ENCODE measurements at regions not wholly inside any gene's neighbourhood (a gene's known extent, or its start where the extent isn't known, plus 50 kb on each side); places are given as distances from the start of the nearest gene placed in this dataset.

DNA sequence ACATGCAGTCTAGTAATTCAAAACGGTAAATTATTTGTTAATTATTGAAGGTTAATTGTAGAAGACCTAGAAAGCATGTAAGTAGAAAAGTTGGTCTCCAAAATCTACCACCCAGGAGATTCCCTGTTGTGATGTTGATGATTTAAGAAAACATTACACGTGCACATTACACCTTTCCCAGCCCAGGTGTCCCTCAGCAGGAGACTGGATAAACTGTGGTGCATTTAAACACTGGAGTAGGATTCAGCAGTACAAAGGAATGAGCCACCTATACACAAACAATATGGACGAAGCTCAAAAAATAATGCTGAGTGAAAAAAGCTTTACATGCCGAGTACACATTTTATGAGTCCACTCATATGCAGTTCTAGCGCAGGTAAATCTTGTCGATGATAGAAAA is 109.0 kb upstream of the STARD3NL start:
- Histone ChIP-seq H3K27me3 (no peaks in the 10 kb centered on the region), H3K27ac (no peak overlapping the region), H3K9me3 (no peaks in the 10 kb centered on the region), H3K4me1 (no peaks in the 10 kb centered on the region), H3K36me3 (no peaks in the 10 kb centered on the region), H3K4me3 (no peak overlapping the region)
- DNase-seq (ENCODE audit: low spot score in 2 of 2): no peak
- WGBS: 78% methylated on average over 6 of the region's 6 CpGs
- no peak for TF ChIP-seq POLR2A (IDR thresholded peaks at IDR 0.05)
- TF ChIP-seq POLR2AphosphoS5 (IDR thresholded peaks at IDR 0.05): no peak
- no peak for TF ChIP-seq CTCF (IDR thresholded peaks at IDR 0.05)
- TF ChIP-seq EP300 (IDR thresholded peaks at IDR 0.05): no peak

- H3K9me3 ChIP-seq: no peaks in the 10 kb centered on the region
- no peaks in the 10 kb centered on the region for H3K27me3 ChIP-seq
- no peak for TF ChIP-seq POLR2AphosphoS5 (IDR thresholded peaks at IDR 0.05)
- no peak for TF ChIP-seq POLR2A (IDR thresholded peaks at IDR 0.05)
- TF ChIP-seq CTCF (IDR thresholded peaks at IDR 0.05): no peak
- TF ChIP-seq EP300 (IDR thresholded peaks at IDR 0.05): no peak
- 33% methylated on average over 1 of the region's 1 CpG for WGBS
- no peaks in the 10 kb centered on the region for H3K36me3 ChIP-seq
- no peak overlapping the region for H3K4me3 ChIP-seq
- H3K4me1 ChIP-seq: no peaks in the 10 kb centered on the region
- DNase-seq (ENCODE audit: low spot score in 2 of 2): no peak
- H3K27ac ChIP-seq: no peak overlapping the region
Measured at GRCh38 chr7:38070718-38071117, 107.3 kb upstream of the STARD3NL start.

DNA sequence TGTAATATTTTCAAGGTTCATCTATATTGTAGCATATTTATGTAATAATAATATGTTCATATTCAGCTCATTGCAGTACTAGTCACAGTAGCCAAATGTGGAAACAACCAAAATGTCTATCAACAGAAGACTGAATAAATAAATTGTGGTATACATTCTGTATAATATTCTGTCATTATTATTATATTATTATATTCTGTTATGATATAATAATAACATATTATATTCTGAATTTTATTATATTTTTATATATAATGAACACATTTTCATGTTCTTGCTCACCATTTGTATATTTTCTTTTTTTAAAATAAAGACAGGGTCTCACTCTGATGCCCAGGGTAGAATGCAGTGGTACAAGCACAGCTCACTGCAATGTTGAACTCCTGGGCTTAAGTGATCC is 91.2 kb upstream of the STARD3NL start:
- Histone ChIP-seq H3K27ac (no peak overlapping the region), H3K36me3 (no peaks in the 10 kb centered on the region), H3K27me3 (no peaks in the 10 kb centered on the region), H3K4me3 (no peak overlapping the region), H3K9me3 (no peaks in the 10 kb centered on the region), H3K4me1 (no peaks in the 10 kb centered on the region)
- no peak for DNase-seq (ENCODE audit: low spot score in 2 of 2)
- no peak for TF ChIP-seq POLR2A (IDR thresholded peaks at IDR 0.05)
- no peak for TF ChIP-seq EP300 (IDR thresholded peaks at IDR 0.05)
- no peak for TF ChIP-seq CTCF (IDR thresholded peaks at IDR 0.05)

- 5% methylated on average over 1 of the region's 1 CpG for WGBS
- no peak for TF ChIP-seq EP300 (IDR thresholded peaks at IDR 0.05)
- no peak for TF ChIP-seq POLR2AphosphoS5 (IDR thresholded peaks at IDR 0.05)
- TF ChIP-seq POLR2A (IDR thresholded peaks at IDR 0.05): no peak
- no peak for TF ChIP-seq CTCF (IDR thresholded peaks at IDR 0.05)
- Histone ChIP-seq H3K4me3 (no peak overlapping the region), H3K27me3 (no peaks in the 10 kb centered on the region), H3K9me3 (no peaks in the 10 kb centered on the region), H3K27ac (no peak overlapping the region), H3K4me1 (peaks cover 2% of the 10 kb centered on the region), H3K36me3 (no peaks in the 10 kb centered on the region)
- DNase-seq (ENCODE audit: low spot score in 2 of 2): no peak
Measured at GRCh38 chr7:38102507-38102906, 75.5 kb upstream of the STARD3NL start.

DNA sequence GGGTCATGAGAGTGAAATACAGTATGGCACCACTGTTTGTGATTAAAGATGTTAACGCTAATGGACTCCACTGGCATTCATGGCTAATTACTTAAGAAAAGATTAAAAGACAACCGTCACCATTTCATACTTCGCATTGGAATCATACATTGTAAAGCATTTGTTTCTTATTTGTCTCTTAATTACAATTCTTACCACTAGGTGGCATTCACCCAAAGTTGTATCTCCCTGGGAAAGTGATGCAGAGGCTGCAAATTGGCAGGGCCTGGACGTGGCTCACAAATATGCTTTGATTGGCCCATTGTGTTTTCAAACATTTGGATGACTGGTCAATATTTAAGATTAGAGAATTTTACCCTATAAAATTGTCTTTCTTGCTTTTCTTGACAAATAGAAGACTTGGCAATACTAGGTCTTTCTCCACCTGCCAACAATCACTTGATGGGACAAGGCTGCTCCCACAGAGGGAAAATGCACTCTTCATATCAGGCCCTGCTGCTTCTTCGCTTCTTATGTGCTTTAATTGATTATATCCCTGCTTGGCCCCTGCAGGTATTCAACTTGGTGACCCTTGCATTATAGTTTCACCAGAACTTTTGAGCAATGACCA is 72.1 kb upstream of the STARD3NL start:
- no peak for DNase-seq (ENCODE audit: low spot score in 2 of 2)
- H3K4me3 ChIP-seq: no peak overlapping the region
- H3K27ac ChIP-seq: no peak overlapping the region
- no peaks in the 10 kb centered on the region for H3K27me3 ChIP-seq
- WGBS: 22% methylated on average over 5 of the region's 5 CpGs
- no peaks in the 10 kb centered on the region for H3K9me3 ChIP-seq
- H3K36me3 ChIP-seq: no peaks in the 10 kb centered on the region
- TF ChIP-seq POLR2A (IDR thresholded peaks at IDR 0.05) (no peak), CTCF (IDR thresholded peaks at IDR 0.05) (peak; percentile 45 to 47), POLR2AphosphoS5 (IDR thresholded peaks at IDR 0.05) (no peak), EP300 (IDR thresholded peaks at IDR 0.05) (no peak)
- peaks cover 2% of the 10 kb centered on the region for H3K4me1 ChIP-seq
